Prostate gland (tissue), 2 donors: ENCODE measurements at regions not wholly inside any gene's neighbourhood (a gene's known extent, or its start where the extent isn't known, plus 50 kb on each side); places are given as distances from the start of the nearest gene placed in this dataset.
"Not testable (repeated sequence)": the region's sequence is repeated elsewhere in the genome, so short reads cannot be mapped to it uniquely, and the experiment has no call there.

ENCODE experiments used
- DNase-seq: peaks from one replicate; pipeline ENCODE4 v3.0.0-alpha.2; 2019; ENCODE audit warnings: low spot score
- H3K27ac ChIP-seq, 2 donors: fragments of 200-600 bp; sonication (generic); 2 replicates each; pipeline ENCODE4 v1.5.1; 2017 to 2019
- H3K27me3 ChIP-seq: fragments of 200-600 bp; sonication (generic); replicated peaks from 2 replicates; pipeline ENCODE4 v1.5.1; 2019; ENCODE audit not compliant: insufficient read depth
- H3K36me3 ChIP-seq, 2 donors: fragments of 200-600 bp; sonication (generic); 1 replicate in 1 of 2; 2 replicates in 1 of 2; pipeline versions ENCODE4 v1.5.1 to v1.8.1; 2017 to 2019
- H3K4me1 ChIP-seq: fragments of 200-600 bp; sonication (generic); replicated peaks from 2 replicates; pipeline ENCODE4 v1.5.1; 2019
- H3K4me3 ChIP-seq, 2 donors: fragments of 200-600 bp; sonication (generic); 2 replicates each; pipeline ENCODE4 v1.5.1; 2017 to 2019
- H3K9me3 ChIP-seq: fragments of 200-600 bp; sonication (generic); 2 replicates; pipeline ENCODE4 v1.5.1; 2017
- POLR2A ChIP-seq: fragments of 450-650 bp; IDR thresholded peaks from one replicate; pipeline ENCODE4 v1.6.1; 2016; ENCODE audit warnings: antibody characterized with exemption, mild to moderate bottlenecking
- POLR2AphosphoS5 ChIP-seq: sonication (generic); formaldehyde crosslinking; IDR thresholded peaks from one replicate; pipeline ENCODE4 v1.6.1; 2017; ENCODE audit warnings: antibody characterized with exemption
- WGBS: methylation state at CpG from one replicate; pipeline ENCODE4 v1.1.5; 2018; 5-methylcytosine and 5-hydroxymethylcytosine counted together
- intact Hi-C: fragments of 100-400 bp; cut with DNase I; formaldehyde crosslinking; loops from one replicate; pipeline ENCODE4 v1.14.2; 2022
- TF ChIP-seq, protein P1 (sequence below), 4 experiments: fragments of 200-600 bp in 2 of 4; fragments of 450-650 bp in 2 of 4; sonication (generic) in 2 of 4; IDR thresholded peaks; 1 replicate in 3 of 4; 2 replicates in 1 of 4; pipeline ENCODE4 v1.5.1; 2016 to 2019; ENCODE audit warnings: antibody characterized with exemption in 4 of 4, mild to moderate bottlenecking in 2 of 4, moderate library complexity in 2 of 4

DNA sequence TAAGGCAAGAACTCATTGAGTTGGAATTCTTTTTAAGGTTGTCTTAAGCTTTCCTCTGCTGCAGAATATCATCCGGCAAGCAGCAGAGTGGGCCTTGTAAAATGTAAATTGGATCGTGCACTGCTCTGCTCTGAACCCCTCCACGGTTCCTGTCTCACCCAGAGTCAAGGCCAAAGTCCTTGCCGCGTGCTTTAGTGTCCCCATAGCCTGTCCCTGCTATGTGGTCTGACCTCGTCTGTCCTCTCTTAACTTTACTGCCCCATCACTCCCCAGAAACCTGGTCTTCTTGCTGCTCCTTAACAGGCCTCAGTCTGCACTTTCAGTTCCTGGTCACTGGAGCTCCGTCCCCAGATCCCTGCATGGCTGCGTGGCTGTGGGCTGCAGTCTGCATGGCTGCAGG, 121.6 kb upstream of the SDK1 start:
- Histone ChIP-seq H3K27ac (no peak overlapping the region), H3K27me3 (no peaks in the 10 kb centered on the region), H3K4me1 (no peaks in the 10 kb centered on the region), H3K4me3 (no peak overlapping the region), H3K9me3 (no peaks in the 10 kb centered on the region), H3K36me3 (no peaks in the 10 kb centered on the region)
- 74% methylated on average over 8 of the region's 8 CpGs for WGBS
- intact Hi-C loops: no loop called here
- DNase-seq: no peak
- TF ChIP-seq POLR2AphosphoS5 (no peak), POLR2A (no peak)
- TF ChIP-seq, protein P1, sequence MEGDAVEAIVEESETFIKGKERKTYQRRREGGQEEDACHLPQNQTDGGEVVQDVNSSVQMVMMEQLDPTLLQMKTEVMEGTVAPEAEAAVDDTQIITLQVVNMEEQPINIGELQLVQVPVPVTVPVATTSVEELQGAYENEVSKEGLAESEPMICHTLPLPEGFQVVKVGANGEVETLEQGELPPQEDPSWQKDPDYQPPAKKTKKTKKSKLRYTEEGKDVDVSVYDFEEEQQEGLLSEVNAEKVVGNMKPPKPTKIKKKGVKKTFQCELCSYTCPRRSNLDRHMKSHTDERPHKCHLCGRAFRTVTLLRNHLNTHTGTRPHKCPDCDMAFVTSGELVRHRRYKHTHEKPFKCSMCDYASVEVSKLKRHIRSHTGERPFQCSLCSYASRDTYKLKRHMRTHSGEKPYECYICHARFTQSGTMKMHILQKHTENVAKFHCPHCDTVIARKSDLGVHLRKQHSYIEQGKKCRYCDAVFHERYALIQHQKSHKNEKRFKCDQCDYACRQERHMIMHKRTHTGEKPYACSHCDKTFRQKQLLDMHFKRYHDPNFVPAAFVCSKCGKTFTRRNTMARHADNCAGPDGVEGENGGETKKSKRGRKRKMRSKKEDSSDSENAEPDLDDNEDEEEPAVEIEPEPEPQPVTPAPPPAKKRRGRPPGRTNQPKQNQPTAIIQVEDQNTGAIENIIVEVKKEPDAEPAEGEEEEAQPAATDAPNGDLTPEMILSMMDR (IDR thresholded peaks at IDR 0.05): no peak

DNA sequence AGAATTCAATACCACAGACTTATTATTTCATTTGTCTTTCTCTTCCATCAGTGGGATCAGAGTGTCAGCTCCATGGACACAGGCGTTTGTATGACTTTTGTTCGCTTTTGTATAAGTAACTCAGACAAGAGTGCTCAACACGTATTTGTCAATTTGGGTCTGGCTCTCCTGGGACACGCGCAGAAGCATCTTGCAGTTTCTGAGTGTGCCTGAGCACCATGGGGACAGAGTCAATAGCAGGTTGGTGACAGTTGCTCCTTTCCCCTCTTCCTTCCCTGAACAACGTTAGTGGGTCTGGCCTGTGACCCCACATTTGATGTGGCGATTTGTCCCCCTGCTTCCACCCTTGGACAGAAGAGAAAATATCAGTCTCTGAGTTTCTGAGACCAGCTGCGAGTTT, 120.4 kb upstream of the SDK1 start:
- H3K27me3 ChIP-seq: no peaks in the 10 kb centered on the region
- intact Hi-C loops: no loop called here
- H3K27ac ChIP-seq: no peak overlapping the region
- no peaks in the 10 kb centered on the region for H3K4me1 ChIP-seq
- H3K9me3 ChIP-seq: no peaks in the 10 kb centered on the region
- no peak overlapping the region for H3K4me3 ChIP-seq
- H3K36me3 ChIP-seq: no peaks in the 10 kb centered on the region
- no peak for TF ChIP-seq POLR2AphosphoS5
- TF ChIP-seq POLR2A: no peak
- TF ChIP-seq, protein P1 (IDR thresholded peaks at IDR 0.05): no peak
- no peak for DNase-seq
- WGBS: 81% methylated on average over 8 of the region's 8 CpGs

DNA sequence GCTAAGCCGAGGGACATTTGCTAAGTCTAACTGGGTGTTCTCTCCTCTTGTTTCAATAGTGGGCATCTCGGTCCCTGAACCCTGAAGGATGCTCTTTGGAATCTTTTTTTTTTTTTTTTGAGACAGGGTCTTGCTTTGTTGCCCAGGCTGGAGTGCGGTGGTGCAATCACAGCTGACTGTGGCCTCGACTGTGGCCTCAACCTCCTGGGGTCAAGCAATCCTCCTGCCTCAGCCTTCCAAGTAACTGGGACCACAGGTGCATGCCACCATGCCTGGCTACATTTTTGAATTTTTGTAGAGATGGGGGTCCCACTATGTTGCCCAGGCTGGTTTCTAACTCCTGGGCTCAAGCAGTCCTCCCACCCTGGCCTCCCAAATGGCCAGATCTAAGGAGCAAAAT, 119.0 kb upstream of the SDK1 start:
- not testable (repeated sequence) for H3K27ac ChIP-seq

DNA sequence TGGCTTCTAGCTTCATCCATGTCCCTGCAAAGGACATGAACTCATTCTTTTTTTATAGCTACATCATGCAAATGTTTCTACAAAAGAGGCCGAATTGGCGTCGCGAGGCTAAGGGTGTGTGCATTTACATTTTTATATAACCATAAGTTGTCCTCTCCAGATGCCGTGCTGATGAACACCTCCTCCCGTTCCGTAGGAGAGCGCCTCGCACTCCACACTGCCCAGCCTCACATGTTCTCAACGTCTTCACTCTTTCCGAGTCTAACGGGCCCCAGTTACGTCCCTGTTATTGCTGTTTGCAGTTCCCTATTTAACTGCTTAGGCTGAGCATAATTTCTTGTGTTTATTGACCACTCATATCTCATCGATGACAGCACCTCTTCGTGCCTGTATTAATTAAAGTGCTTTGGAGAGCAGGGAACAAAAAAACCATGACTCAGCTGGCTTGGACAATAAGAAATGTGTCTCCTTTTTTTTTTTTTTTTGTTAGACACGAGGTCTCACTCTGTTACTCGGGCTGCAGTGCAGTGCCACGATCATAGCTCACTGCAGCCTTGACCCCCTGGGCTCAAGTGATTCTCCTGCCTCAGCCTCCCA, 113.5 kb upstream of the SDK1 start:
- Histone ChIP-seq H3K4me3 (no peak overlapping the region), H3K36me3 (no peaks in the 10 kb centered on the region), H3K4me1 (no peaks in the 10 kb centered on the region), H3K27ac (no peak overlapping the region), H3K27me3 (no peaks in the 10 kb centered on the region), H3K9me3 (no peaks in the 10 kb centered on the region)
- DNase-seq: no peak
- intact Hi-C loops: no loop called here
- 39% methylated on average over 18 of the region's 18 CpGs for WGBS
- TF ChIP-seq, protein P1 (IDR thresholded peaks at IDR 0.05): no peak
- no peak for TF ChIP-seq POLR2AphosphoS5
- no peak for TF ChIP-seq POLR2A

More for the DNA sequence above, 119.0 kb upstream of the SDK1 start:
- H3K9me3 ChIP-seq, DNase-seq, intact Hi-C loops, H3K4me3 ChIP-seq, H3K4me1 ChIP-seq, H3K36me3 ChIP-seq, H3K27me3 ChIP-seq: not testable (repeated sequence)
- WGBS: 92% methylated on average over 4 of the region's 4 CpGs

DNA sequence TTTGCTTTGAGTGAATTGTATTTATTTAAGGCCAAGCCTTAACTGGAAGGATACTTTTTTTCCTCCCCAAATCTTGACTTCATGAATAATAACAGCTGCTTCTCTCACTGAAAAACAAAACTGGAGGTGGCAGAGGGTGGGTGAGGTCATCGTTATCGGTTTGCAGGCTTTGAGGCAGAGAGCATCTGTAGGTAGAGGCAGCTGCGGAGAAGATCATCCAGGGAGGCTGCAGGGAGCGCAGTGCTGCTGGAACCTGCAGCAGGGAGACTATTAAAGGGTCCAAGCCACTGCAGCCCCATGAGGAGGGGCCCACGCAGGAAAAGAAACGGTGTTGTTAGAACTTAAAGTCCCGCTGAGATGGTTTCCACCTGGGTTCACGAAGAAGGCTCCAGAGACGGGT, 112.1 kb upstream of the SDK1 start:
- Histone ChIP-seq H3K9me3 (no peaks in the 10 kb centered on the region), H3K27ac (no peak overlapping the region), H3K27me3 (no peaks in the 10 kb centered on the region), H3K4me1 (no peaks in the 10 kb centered on the region), H3K4me3 (no peak overlapping the region), H3K36me3 (no peaks in the 10 kb centered on the region)
- DNase-seq: no peak
- TF ChIP-seq, protein P1 (IDR thresholded peaks at IDR 0.05): no peak
- TF ChIP-seq POLR2AphosphoS5 (no peak), POLR2A (no peak)
- WGBS: 73% methylated on average over 9 of the region's 9 CpGs
- intact Hi-C loops: no loop called here
